Thyroid gland (tissue), 4 donors: ENCODE measurements at regions not wholly inside any gene's neighbourhood (a gene's known extent, or its start where the extent isn't known, plus 50 kb on each side); places are given as distances from the start of the nearest gene placed in this dataset.

ENCODE experiments used
- CTCF ChIP-seq, 6 experiments: fragments of 200-600 bp in 3 of 6; fragments of 450-650 bp in 3 of 6; sonication (generic) in 3 of 6; IDR thresholded peaks; one replicate each; pipeline ENCODE4 v1.5.1; 2016 to 2019; ENCODE audit warnings: antibody characterized with exemption in 6 of 6, mild to moderate bottlenecking in 2 of 6, inconsistent platforms in 1 of 6, moderate library complexity in 1 of 6
- POLR2A ChIP-seq, 2 donors: fragments of 450-650 bp; IDR thresholded peaks; one replicate each; pipeline ENCODE4 v1.6.1; 2017; ENCODE audit warnings: antibody characterized with exemption in 2 of 2, mild to moderate bottlenecking in 2 of 2, moderate library complexity in 1 of 2

- TF ChIP-seq CTCF (IDR thresholded peaks at IDR 0.05) (no peak), POLR2A (IDR thresholded peaks at IDR 0.05) (no peak)
These were observed 827.6 kb downstream of the SORCS1 start for GRCh38 chr10:106336874-106337273.
